Psoas muscle (tissue), 7 donors: ENCODE measurements at regions not wholly inside any gene's neighbourhood (a gene's known extent, or its start where the extent isn't known, plus 50 kb on each side); places are given as distances from the start of the nearest gene placed in this dataset.

ENCODE experiments used
- ATAC-seq, 4 donors: fragments of 200-7000 bp; cut with Tn5 transposase; one replicate each; pipeline ENCODE4 v1.9.1; 2020; ENCODE audit warnings: moderate library complexity in 3 of 4, mild to moderate bottlenecking in 2 of 4
- DNase-seq, 2 donors: peaks; one replicate each; pipeline ENCODE4 v3.0.0-alpha.2; 2020
- H3K27ac ChIP-seq: fragments of 200-600 bp; one replicate; pipeline ENCODE4 v1.8.0; 2022
- H3K27me3 ChIP-seq, 3 donors: fragments of 200-600 bp in 1 of 3; one replicate each; pipeline versions ENCODE4 v1.6.1 to v1.8.0; 2013 to 2022; ENCODE audit warnings: low read length in 2 of 3, mild to moderate bottlenecking in 2 of 3, moderate library complexity in 1 of 3; ENCODE audit not compliant: insufficient read depth in 3 of 3
- H3K36me3 ChIP-seq, 2 donors: fragments of 200-600 bp in 1 of 2; one replicate each; pipeline versions ENCODE4 v1.6.1 to v1.8.0; 2013 to 2022; ENCODE audit warnings: low read depth in 1 of 2, mild to moderate bottlenecking in 1 of 2, moderate library complexity in 1 of 2; ENCODE audit not compliant: insufficient read depth in 1 of 2
- H3K4me1 ChIP-seq: fragments of 200-600 bp; one replicate; pipeline ENCODE4 v1.8.0; 2022
- H3K4me3 ChIP-seq: fragments of 200-600 bp; one replicate; pipeline ENCODE4 v1.8.0; 2022; ENCODE audit warnings: mild to moderate bottlenecking
- H3K9me3 ChIP-seq: fragments of 200-600 bp; one replicate; pipeline ENCODE4 v1.8.0; 2022
- CTCF ChIP-seq: fragments of 200-600 bp; IDR thresholded peaks from one replicate; pipeline ENCODE4 v1.8.0; 2022; ENCODE audit warnings: antibody characterized with exemption
- WGBS, 3 donors: extraction: QIAGEN DNeasy Blood & Tissue Kit; methylation state at CpG; one replicate each; pipeline versions ENCODE4 v1.1.6 to v1.1.7; 2013; 5-methylcytosine and 5-hydroxymethylcytosine counted together
- intact Hi-C, 2 donors: fragments of 100-400 bp; cut with DNase I; formaldehyde crosslinking; loops; one replicate each; pipeline versions ENCODE4 v1.11.0 to v1.14.2; 2022
- donor health status: healthy with polysubstance abuse.
- donor health status: DM: no; HTN: no; CAD: no; lungs with moderate emphysema.
- donor health status: Bipolar disorder and iron deficiency.
- donor health status: healthy.
- donor health status: DM: yes; HTN: yes; CAD: no.
- donor health status: DM: no; HTN: no; CAD: no.
- donor health status: DM: yes; HTN: yes; CAD: no.

DNA sequence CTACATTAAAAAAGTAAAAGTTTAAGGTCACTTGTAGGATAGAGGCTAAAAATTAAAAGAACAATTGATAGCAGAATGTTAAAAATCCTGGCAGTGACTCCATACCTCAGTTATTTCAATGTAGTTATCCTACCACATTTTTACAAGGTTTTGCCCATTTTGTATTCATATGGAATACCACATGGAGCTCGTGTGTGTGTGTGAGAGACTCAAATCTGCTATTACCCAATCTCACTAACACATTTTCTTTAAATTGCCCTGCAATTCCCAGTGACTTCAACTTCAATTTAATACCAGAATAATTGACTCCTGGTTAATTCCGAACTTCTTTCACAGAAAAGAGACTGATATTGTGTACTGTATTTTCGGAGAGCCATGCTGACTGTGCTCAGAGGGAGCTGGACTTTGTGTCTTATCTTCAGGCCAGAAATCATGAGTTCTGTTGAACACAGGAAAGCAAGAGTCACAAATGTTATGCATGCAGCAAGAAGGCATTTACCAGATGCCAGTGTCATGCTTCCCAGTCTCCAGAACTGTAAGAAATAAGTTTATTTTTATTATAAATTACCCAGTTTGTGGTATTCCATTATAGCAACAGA is 529.0 kb upstream of the NECTIN3 start:
- 61 to 64% (median 61%) methylated on average over 3 of the region's 3 CpGs for WGBS, 3 donors

DNA sequence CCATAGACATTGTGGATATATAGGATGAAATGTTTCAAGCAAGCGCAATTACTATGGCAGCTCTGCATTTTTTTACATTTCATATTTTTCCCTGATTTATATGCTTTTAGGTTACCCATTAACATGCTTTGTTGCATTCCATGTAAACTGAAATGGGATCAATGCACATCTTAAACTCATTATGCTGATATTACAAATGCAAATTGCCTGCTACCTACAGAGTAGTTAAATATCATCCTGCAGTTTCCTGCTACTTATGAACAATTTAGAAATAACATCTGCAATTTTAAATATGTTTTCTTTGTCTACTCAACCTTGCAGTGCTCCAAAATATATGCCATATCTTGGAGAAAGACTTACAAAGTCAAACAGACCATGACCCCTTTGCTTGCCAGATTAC is 526.9 kb upstream of the NECTIN3 start:
- no peak for ATAC-seq
- TF ChIP-seq CTCF, result no peak
- DNase-seq, result no peak
- 93 to 100% (median 95%) methylated on average over 1 of the region's 1 CpG for WGBS, 3 donors
- H3K9me3 ChIP-seq, result no peaks in the 10 kb centered on the region
- no peak overlapping the region for H3K4me3 ChIP-seq
- H3K27me3 ChIP-seq, result no peaks in the 10 kb centered on the region
- no peak overlapping the region for H3K27ac ChIP-seq
- H3K36me3 ChIP-seq, result no peaks in the 10 kb centered on the region
- H3K4me1 ChIP-seq, result no peaks in the 10 kb centered on the region
- intact Hi-C loops, result no loop called here

More for the DNA sequence above, 529.0 kb upstream of the NECTIN3 start:
- TF ChIP-seq CTCF, result no peak
- Histone ChIP-seq H3K4me1 (no peaks in the 10 kb centered on the region), H3K9me3 (no peaks in the 10 kb centered on the region), H3K36me3 (no peaks in the 10 kb centered on the region), H3K4me3 (no peak overlapping the region), H3K27ac (no peak overlapping the region), H3K27me3 (no peaks in the 10 kb centered on the region)
- intact Hi-C loops, result no loop called here
- ATAC-seq (no peak), DNase-seq (no peak)

DNA sequence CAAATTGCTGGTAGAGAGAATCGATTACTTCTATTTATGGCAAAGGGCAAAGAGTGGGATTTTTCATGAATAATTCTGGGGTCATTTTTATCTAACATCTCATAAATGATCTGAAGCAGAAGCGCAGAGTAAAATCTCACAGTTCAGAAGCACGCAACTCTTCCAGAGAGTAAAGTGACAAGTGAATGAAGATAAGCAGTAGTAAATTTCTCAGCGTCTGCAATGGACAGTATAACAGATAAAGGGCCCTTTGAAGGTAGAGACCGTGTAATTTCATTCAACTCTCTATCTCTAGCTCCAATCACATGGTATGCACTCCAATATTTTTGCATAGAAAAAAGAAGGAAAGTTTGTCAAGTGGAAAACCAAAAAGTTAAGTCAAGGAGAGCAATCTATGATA is 521.1 kb upstream of the NECTIN3 start:
- H3K27me3 ChIP-seq, result no peaks in the 10 kb centered on the region
- H3K4me3 ChIP-seq, result no peak overlapping the region
- WGBS, 3 donors, result 75 to 76% (median 75%) methylated on average over 5 of the region's 5 CpGs
- TF ChIP-seq CTCF, result no peak
- ATAC-seq (no peak), DNase-seq (no peak)
- intact Hi-C loops, result no loop called here
- H3K27ac ChIP-seq, result no peak overlapping the region
- no peaks in the 10 kb centered on the region for H3K36me3 ChIP-seq
- H3K9me3 ChIP-seq, result no peaks in the 10 kb centered on the region
- no peaks in the 10 kb centered on the region for H3K4me1 ChIP-seq

DNA sequence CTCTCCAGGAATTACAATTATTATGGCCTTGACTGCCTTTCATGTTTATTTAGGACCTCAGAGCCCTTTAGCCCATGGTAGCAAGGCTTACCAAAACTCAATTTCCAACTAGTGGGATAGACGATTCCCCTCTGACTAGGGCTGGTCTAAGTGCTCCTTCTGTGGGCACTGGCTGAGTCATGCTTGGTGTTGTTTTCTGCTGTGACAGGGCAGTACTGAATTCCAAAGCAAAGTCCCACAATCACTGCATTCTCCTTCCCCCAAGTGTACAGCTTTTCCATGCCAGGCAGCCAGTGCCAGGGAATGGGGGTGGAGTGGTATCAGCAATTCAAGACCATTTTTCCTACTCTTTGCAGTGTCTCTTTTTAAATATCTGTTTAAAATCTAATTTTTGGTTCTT is 509.0 kb upstream of the NECTIN3 start:
- H3K27me3 ChIP-seq, result no peaks in the 10 kb centered on the region
- no peaks in the 10 kb centered on the region for H3K4me1 ChIP-seq
- TF ChIP-seq CTCF, result no peak
- ATAC-seq, result no peak
- intact Hi-C loops, result no loop called here
- no peak overlapping the region for H3K4me3 ChIP-seq
- 54 to 70% (median 68%) methylated on average over 1 of the region's 1 CpG for WGBS, 3 donors
- peaks cover under 1% of the 10 kb centered on the region for H3K9me3 ChIP-seq
- H3K36me3 ChIP-seq, result no peaks in the 10 kb centered on the region
- no peak for DNase-seq
- no peak overlapping the region for H3K27ac ChIP-seq

GRCh38 chr3:110564674-110565073 is 506.9 kb upstream of the NECTIN3 start:
- intact Hi-C loops, result no loop called here

More at GRCh38 chr3:110564674-110565073, 506.9 kb upstream of the NECTIN3 start:
- no peak overlapping the region for H3K4me3 ChIP-seq
- no peaks in the 10 kb centered on the region for H3K4me1 ChIP-seq
- no peaks in the 10 kb centered on the region for H3K9me3 ChIP-seq
- DNase-seq (no peak), ATAC-seq (no peak)
- TF ChIP-seq CTCF, result no peak
- H3K27me3 ChIP-seq, result no peaks in the 10 kb centered on the region
- H3K27ac ChIP-seq, result no peak overlapping the region
- H3K36me3 ChIP-seq, result no peaks in the 10 kb centered on the region
